K562 (cell line): ENCODE measurements at regions not wholly inside any gene's neighbourhood (a gene's known extent, or its start where the extent isn't known, plus 50 kb on each side); places are given as distances from the start of the nearest gene placed in this dataset.

ENCODE experiments used
- ARHGAP35 ChIP-seq: fragments of 450-650 bp; IDR thresholded peaks from 2 replicates; pipeline ENCODE4 v1.6.1; 2018; ENCODE audit not compliant: partially characterized antibody
- DMBX1 ChIP-seq: fragments of 250-450 bp; sonication (Bioruptor Pico); IDR thresholded peaks from 2 replicates; pipeline ENCODE4 v1.8.0; 2022; ENCODE audit warnings: inconsistent platforms, mild to moderate bottlenecking, moderate library complexity, borderline replicate concordance
- ETV5 ChIP-seq: sonication (generic); formaldehyde crosslinking; IDR thresholded peaks from 2 replicates; pipeline ENCODE4 v1.4.0; 2020; ENCODE audit warnings: low read depth, mild to moderate bottlenecking, missing genetic modification reagents
- JUN ChIP-seq, 2 experiments: sonication (generic) in 1 of 2; formaldehyde crosslinking in 1 of 2; IDR thresholded peaks; 2 replicates each; pipeline versions ENCODE4 v1.6.1 to v1.8.0; 2012 to 2022; ENCODE audit warnings: borderline replicate concordance in 2 of 2, mild to moderate bottlenecking in 2 of 2, improper control_type of control experiment in 1 of 2, low read depth in 1 of 2, low read length in 1 of 2, missing genetic modification reagents in 1 of 2
- MEIS2 ChIP-seq: fragments of 450-650 bp; IDR thresholded peaks from 2 replicates; pipeline ENCODE4 v1.6.1; 2014; ENCODE audit warnings: mild to moderate bottlenecking; ENCODE audit not compliant: partially characterized antibody
- PHF8 ChIP-seq: fragments of 200-600 bp; sonication (generic); IDR thresholded peaks from 2 replicates; pipeline ENCODE4 v1.6.1; 2012; ENCODE audit warnings: mixed run types, mild to moderate bottlenecking, inconsistent platforms, low read length, moderate library complexity, borderline replicate concordance
- RUNX1 ChIP-seq: sonication (generic); IDR thresholded peaks from 2 replicates; pipeline ENCODE4 v1.6.1; 2016; ENCODE audit warnings: antibody characterized with exemption, low read depth
- SFPQ ChIP-seq: fragments of 200-400 bp; formaldehyde crosslinking; IDR thresholded peaks from 2 replicates; pipeline ENCODE4 v1.6.1; 2017; ENCODE audit warnings: mild to moderate bottlenecking, low read depth, low read length, moderate library complexity
- ZNF695 ChIP-seq: fragments of 450-650 bp; formaldehyde crosslinking; IDR thresholded peaks from 2 replicates; pipeline ENCODE4 v1.4.0; 2020; ENCODE audit warnings: mild to moderate bottlenecking, moderate library complexity

GRCh38 chr2:39549000-39549399 lies 111.9 kb upstream of the MAP4K3 start (continued):
- TF ChIP-seq RUNX1 (no peak), ARHGAP35 (no peak), PHF8 (no peak), ETV5 (CRISPR knock-in tag) (no peak), JUN (IDR thresholded peaks at IDR 0.05; ENCODE audit: borderline replicate concordance, low read depth, low read length) (no peak), JUN (CRISPR knock-in tag; IDR thresholded peaks at IDR 0.05; ENCODE audit: borderline replicate concordance) (no peak), DMBX1 (no peak), ZNF695 (no peak), MEIS2 (no peak), SFPQ (no peak)
